SK-N-SH (cell line): ENCODE measurements at regions not wholly inside any gene's neighbourhood (a gene's known extent, or its start where the extent isn't known, plus 50 kb on each side); places are given as distances from the start of the nearest gene placed in this dataset.

Source experiments
- CTCF ChIA-PET: fragments of 300-600, 350-600 bp; formaldehyde crosslinking; extraction: SDS; loops from one replicate; lab custom pipeline; 2021; lab: Yijun Ruan, JAX
- POLR2A ChIA-PET: fragments of 350-600 bp; sonication (Branson Sonifier 250); formaldehyde crosslinking; extraction: SDS; loops from one replicate; lab custom pipeline; 2020; ENCODE audit warnings: antibody characterized with exemption, inconsistent platforms; lab: Yijun Ruan, JAX
- DNase-seq: peaks from one replicate; pipeline ENCODE4 v3.0.0; 2012
- H2AFZ ChIP-seq: fragments of 200-600 bp; sonication (generic); 2 replicates; pipeline ENCODE4 v1.8.1; 2016; ENCODE audit warnings: antibody characterized with exemption, mild to moderate bottlenecking, low read depth
- H3F3A ChIP-seq: fragments of 200-600 bp; sonication (generic); replicated peaks from 2 replicates; pipeline ENCODE3; 2016; ENCODE audit warnings: antibody characterized with exemption, mild to moderate bottlenecking; ENCODE audit not compliant: insufficient read depth
- H3K27ac ChIP-seq, 2 experiments: fragments of 200-500 bp in 1 of 2; fragments of 200-600 bp in 1 of 2; sonication (Bioruptor generic) in 1 of 2; sonication (generic), shearing (Covaris generic) in 1 of 2; 2 replicates each; pipeline versions ENCODE4 v1.5.1 to v1.6.1; 2014 to 2016; ENCODE audit warnings: low read depth in 2 of 2, inconsistent platforms in 1 of 2, low read length in 1 of 2, mild to moderate bottlenecking in 1 of 2, mixed read lengths in 1 of 2
- H3K27me3 ChIP-seq: fragments of 200-600 bp; sonication (generic), shearing (Covaris generic); 2 replicates; pipeline ENCODE4 v1.6.1; 2016; ENCODE audit warnings: mixed run types; ENCODE audit not compliant: insufficient read depth
- H3K36me3 ChIP-seq, 2 experiments: fragments of 200-500 bp in 1 of 2; fragments of 200-600 bp in 1 of 2; sonication (Bioruptor generic) in 1 of 2; sonication (generic) in 1 of 2; replicated peaks in 1 of 2; 2 replicates each; pipeline versions ENCODE3 to v1.5.1; 2014 to 2016; ENCODE audit warnings: low read length in 1 of 2, mild to moderate bottlenecking in 1 of 2; ENCODE audit not compliant: insufficient read depth in 2 of 2, control insufficient read depth in 1 of 2
- H3K4me1 ChIP-seq, 2 experiments: fragments of 200-500 bp in 1 of 2; fragments of 200-600 bp in 1 of 2; sonication (Bioruptor generic) in 1 of 2; sonication (generic), shearing (Covaris generic) in 1 of 2; 2 replicates each; pipeline versions ENCODE4 v1.5.1 to v1.6.1; 2014 to 2016; ENCODE audit warnings: low read depth in 1 of 2, low read length in 1 of 2, mixed run types in 1 of 2; ENCODE audit not compliant: insufficient read depth in 2 of 2, control insufficient read depth in 1 of 2
- H3K4me2 ChIP-seq: fragments of 200-600 bp; sonication (generic), shearing (Covaris generic); 2 replicates; pipeline ENCODE4 v1.6.1; 2017; ENCODE audit warnings: mixed run types
- H3K4me3 ChIP-seq, 2 experiments: fragments of 200-500 bp in 1 of 2; fragments of 200-600 bp in 1 of 2; sonication (Bioruptor generic) in 1 of 2; sonication (generic), shearing (Covaris generic) in 1 of 2; 2 replicates each; pipeline versions ENCODE4 v1.5.1 to v1.8.1; 2014 to 2016; ENCODE audit warnings: low read depth in 2 of 2, inconsistent platforms in 1 of 2, low read length in 1 of 2, mild to moderate bottlenecking in 1 of 2, mixed read lengths in 1 of 2, moderate library complexity in 1 of 2
- H3K79me2 ChIP-seq: fragments of 200-600 bp; sonication (generic); 2 replicates; pipeline ENCODE4 v1.8.1; 2017; ENCODE audit warnings: mild to moderate bottlenecking; ENCODE audit not compliant: insufficient read depth
- H3K9ac ChIP-seq: fragments of 200-600 bp; sonication (generic); 2 replicates; pipeline ENCODE4 v1.6.1; 2017; ENCODE audit warnings: mixed run types
- H3K9me2 ChIP-seq: fragments of 200-600 bp; sonication (generic); 2 replicates; pipeline ENCODE4 v1.6.1; 2017; ENCODE audit warnings: mixed run types
- H3K9me3 ChIP-seq: fragments of 200-600 bp; sonication (generic); 2 replicates; pipeline ENCODE4 v1.6.1; 2017; ENCODE audit warnings: mixed run types, mild to moderate bottlenecking, moderate library complexity
- H4K20me1 ChIP-seq: fragments of 200-600 bp; sonication (generic); 2 replicates; pipeline ENCODE4 v1.6.1; 2017; ENCODE audit warnings: mild to moderate bottlenecking, mixed run types; ENCODE audit not compliant: insufficient read depth
- CHD2 ChIP-seq: fragments of 150-350 bp; IDR thresholded peaks from 2 replicates; pipeline ENCODE4 v1.6.1; 2018; ENCODE audit warnings: low read length; ENCODE audit not compliant: partially characterized antibody
- ELF1 ChIP-seq: IDR thresholded peaks from 2 replicates; pipeline ENCODE4 v1.4.0; 2012
- EP300 ChIP-seq, 2 experiments: IDR thresholded peaks; 2 replicates each; pipeline versions ENCODE4 v1.4.0 to v1.6.1; 2012; ENCODE audit warnings: borderline replicate concordance in 1 of 2, low read depth in 1 of 2, low read length in 1 of 2
- FOSL2 ChIP-seq: IDR thresholded peaks from 2 replicates; pipeline ENCODE4 v1.4.0; 2012; ENCODE audit warnings: low read depth, mild to moderate bottlenecking, moderate library complexity, borderline replicate concordance
- FOXJ3 ChIP-seq: sonication (generic); formaldehyde crosslinking; IDR thresholded peaks from 2 replicates; pipeline ENCODE4 v1.5.1; 2020; ENCODE audit warnings: mild to moderate bottlenecking, missing genetic modification reagents
- FOXM1 ChIP-seq: IDR thresholded peaks from 2 replicates; pipeline ENCODE4 v1.4.0; 2012; ENCODE audit warnings: low read depth, mild to moderate bottlenecking
- JUND ChIP-seq: IDR thresholded peaks from 2 replicates; pipeline ENCODE4 v1.4.0; 2012
- MEF2A ChIP-seq: IDR thresholded peaks from 2 replicates; pipeline ENCODE4 v1.4.0; 2012; ENCODE audit warnings: low read depth, borderline replicate concordance
- MXI1 ChIP-seq: IDR thresholded peaks from 2 replicates; pipeline ENCODE4 v1.6.1; 2012; ENCODE audit warnings: mild to moderate bottlenecking, low read depth, low read length, improper control_type of control experiment
- RAD21 ChIP-seq: IDR thresholded peaks from 2 replicates; pipeline ENCODE4 v1.6.1; 2012; ENCODE audit warnings: mild to moderate bottlenecking, low read length
- RCOR1 ChIP-seq: fragments of 150-350 bp; IDR thresholded peaks from 2 replicates; pipeline ENCODE4 v1.6.1; 2017; ENCODE audit warnings: antibody characterized with exemption, low read length
- SIN3A ChIP-seq: IDR thresholded peaks from 2 replicates; pipeline ENCODE4 v1.6.1; 2012; ENCODE audit warnings: low read depth, mild to moderate bottlenecking, low read length, moderate library complexity, borderline replicate concordance
- TAF1 ChIP-seq: IDR thresholded peaks from 2 replicates; pipeline ENCODE4 v1.6.1; 2012; ENCODE audit warnings: low read depth, mild to moderate bottlenecking, low read length, moderate library complexity, borderline replicate concordance
- TCF12 ChIP-seq: IDR thresholded peaks from 2 replicates; pipeline ENCODE4 v1.4.0; 2012
- TEAD4 ChIP-seq: IDR thresholded peaks from 2 replicates; pipeline ENCODE4 v1.4.0; 2012; ENCODE audit warnings: mild to moderate bottlenecking, borderline replicate concordance; ENCODE audit not compliant: insufficient read depth
- YY1 ChIP-seq: IDR thresholded peaks from 2 replicates; pipeline ENCODE4 v1.4.0; 2012; ENCODE audit warnings: low read depth, mild to moderate bottlenecking
- WGBS: methylation state at CpG from one replicate; pipeline ENCODE4 v1.1.6; 2017; ENCODE audit warnings: low lambda C conversion rate; 5-methylcytosine and 5-hydroxymethylcytosine counted together
- TF ChIP-seq, protein P1 (sequence below): fragments of 150-350 bp; IDR thresholded peaks from 2 replicates; pipeline ENCODE4 v1.6.1; 2016; ENCODE audit warnings: mild to moderate bottlenecking, low read depth, low read length
- TF ChIP-seq, protein P2 (sequence below): IDR thresholded peaks from 2 replicates; pipeline ENCODE4 v1.4.0; 2012; ENCODE audit warnings: low read depth, borderline replicate concordance
- TF ChIP-seq, protein P3 (sequence below): fragments of 200-600 bp; sonication (generic); IDR thresholded peaks from 2 replicates; pipeline ENCODE4 v1.6.1; 2017; ENCODE audit warnings: antibody characterized with exemption, mild to moderate bottlenecking, moderate library complexity

DNA sequence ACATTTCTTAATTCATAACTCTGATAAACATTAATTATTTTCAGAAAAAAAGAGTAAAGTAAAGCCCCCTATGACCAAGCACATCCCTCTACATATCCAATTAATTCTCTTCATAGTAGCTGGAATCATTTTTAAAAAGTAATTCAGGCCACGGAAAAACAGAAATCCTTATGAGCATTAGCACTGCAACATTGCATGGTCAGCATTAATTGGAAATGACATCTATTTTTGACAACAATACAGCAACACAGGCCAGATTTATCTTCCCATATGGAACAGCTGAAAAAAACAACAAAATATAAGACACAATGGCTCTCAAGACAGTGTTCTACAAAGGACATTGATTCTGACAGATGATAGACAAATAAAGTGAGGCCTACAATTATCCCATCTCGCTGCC is 236.6 kb downstream of the TMA16 start:
- Histone ChIP-seq H3K4me2 (no peak overlapping the region), H2AFZ (no peak overlapping the region), H3K9ac (no peak overlapping the region), H4K20me1 (no peaks in the 10 kb centered on the region), H3K4me3 (no peak overlapping the region), H3K9me2 (no peaks in the 10 kb centered on the region), H3K27ac (no peak overlapping the region), H3F3A (no peaks in the 10 kb centered on the region), H3K4me1 (no peaks in the 10 kb centered on the region), H3K79me2 (no peaks in the 10 kb centered on the region), H3K27me3 (no peaks in the 10 kb centered on the region), H3K9me3 (no peaks in the 10 kb centered on the region), H3K36me3 (no peaks in the 10 kb centered on the region)
- DNase-seq = no peak
- WGBS = 13% methylated on average over 2 of the region's 2 CpGs
- ChIA-PET POLR2A (no interaction called here), CTCF (no interaction called here)
- no peak for TF ChIP-seq CHD2
- no peak for TF ChIP-seq SIN3A
- TF ChIP-seq MEF2A = no peak
- TF ChIP-seq RAD21 = no peak
- no peak for TF ChIP-seq TCF12
- no peak for TF ChIP-seq TEAD4
- no peak for TF ChIP-seq EP300 (IDR thresholded peaks at IDR 0.05; ENCODE audit: borderline replicate concordance in 1 of 2, low read depth in 1 of 2, low read length in 1 of 2)
- TF ChIP-seq, protein P1, sequence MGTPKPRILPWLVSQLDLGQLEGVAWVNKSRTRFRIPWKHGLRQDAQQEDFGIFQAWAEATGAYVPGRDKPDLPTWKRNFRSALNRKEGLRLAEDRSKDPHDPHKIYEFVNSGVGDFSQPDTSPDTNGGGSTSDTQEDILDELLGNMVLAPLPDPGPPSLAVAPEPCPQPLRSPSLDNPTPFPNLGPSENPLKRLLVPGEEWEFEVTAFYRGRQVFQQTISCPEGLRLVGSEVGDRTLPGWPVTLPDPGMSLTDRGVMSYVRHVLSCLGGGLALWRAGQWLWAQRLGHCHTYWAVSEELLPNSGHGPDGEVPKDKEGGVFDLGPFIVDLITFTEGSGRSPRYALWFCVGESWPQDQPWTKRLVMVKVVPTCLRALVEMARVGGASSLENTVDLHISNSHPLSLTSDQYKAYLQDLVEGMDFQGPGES = no peak
- TF ChIP-seq JUND = no peak
- no peak for TF ChIP-seq MXI1
- TF ChIP-seq TAF1 = no peak
- TF ChIP-seq, protein P2, sequence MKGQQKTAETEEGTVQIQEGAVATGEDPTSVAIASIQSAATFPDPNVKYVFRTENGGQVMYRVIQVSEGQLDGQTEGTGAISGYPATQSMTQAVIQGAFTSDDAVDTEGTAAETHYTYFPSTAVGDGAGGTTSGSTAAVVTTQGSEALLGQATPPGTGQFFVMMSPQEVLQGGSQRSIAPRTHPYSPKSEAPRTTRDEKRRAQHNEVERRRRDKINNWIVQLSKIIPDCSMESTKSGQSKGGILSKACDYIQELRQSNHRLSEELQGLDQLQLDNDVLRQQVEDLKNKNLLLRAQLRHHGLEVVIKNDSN = no peak
- TF ChIP-seq FOSL2 = no peak
- TF ChIP-seq, protein P3, sequence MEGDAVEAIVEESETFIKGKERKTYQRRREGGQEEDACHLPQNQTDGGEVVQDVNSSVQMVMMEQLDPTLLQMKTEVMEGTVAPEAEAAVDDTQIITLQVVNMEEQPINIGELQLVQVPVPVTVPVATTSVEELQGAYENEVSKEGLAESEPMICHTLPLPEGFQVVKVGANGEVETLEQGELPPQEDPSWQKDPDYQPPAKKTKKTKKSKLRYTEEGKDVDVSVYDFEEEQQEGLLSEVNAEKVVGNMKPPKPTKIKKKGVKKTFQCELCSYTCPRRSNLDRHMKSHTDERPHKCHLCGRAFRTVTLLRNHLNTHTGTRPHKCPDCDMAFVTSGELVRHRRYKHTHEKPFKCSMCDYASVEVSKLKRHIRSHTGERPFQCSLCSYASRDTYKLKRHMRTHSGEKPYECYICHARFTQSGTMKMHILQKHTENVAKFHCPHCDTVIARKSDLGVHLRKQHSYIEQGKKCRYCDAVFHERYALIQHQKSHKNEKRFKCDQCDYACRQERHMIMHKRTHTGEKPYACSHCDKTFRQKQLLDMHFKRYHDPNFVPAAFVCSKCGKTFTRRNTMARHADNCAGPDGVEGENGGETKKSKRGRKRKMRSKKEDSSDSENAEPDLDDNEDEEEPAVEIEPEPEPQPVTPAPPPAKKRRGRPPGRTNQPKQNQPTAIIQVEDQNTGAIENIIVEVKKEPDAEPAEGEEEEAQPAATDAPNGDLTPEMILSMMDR = no peak
- TF ChIP-seq RCOR1 = no peak
- TF ChIP-seq ELF1 = no peak
- TF ChIP-seq YY1 = no peak
- TF ChIP-seq FOXJ3 (CRISPR knock-in tag) = no peak
- no peak for TF ChIP-seq FOXM1
